Liver (tissue), 7 donors: ENCODE measurements at regions not wholly inside any gene's neighbourhood (a gene's known extent, or its start where the extent isn't known, plus 50 kb on each side); places are given as distances from the start of the nearest gene placed in this dataset.

Experiments
- DNase-seq: peaks from one replicate; pipeline ENCODE4 v3.0.0-alpha.2; 2017; ENCODE audit warnings: low spot score
- H3K27ac ChIP-seq, 2 donors: one replicate each; pipeline ENCODE4 v1.7.0; 2013; ENCODE audit warnings: inconsistent platforms in 2 of 2, low read length in 2 of 2, control low read depth in 1 of 2, low read depth in 1 of 2, mild to moderate bottlenecking in 1 of 2
- H3K27me3 ChIP-seq, 4 donors: one replicate each; pipeline versions ENCODE4 v1.6.1 to v1.7.0; 2013; ENCODE audit warnings: low read length in 3 of 4, inconsistent platforms in 1 of 4, mild to moderate bottlenecking in 1 of 4, moderate library complexity in 1 of 4; ENCODE audit not compliant: control insufficient read depth in 4 of 4, insufficient read depth in 4 of 4
- H3K36me3 ChIP-seq, 4 donors: one replicate each; pipeline versions ENCODE4 v1.6.1 to v1.7.0; 2013; ENCODE audit warnings: low read length in 3 of 4, mild to moderate bottlenecking in 3 of 4, low read depth in 1 of 4, moderate library complexity in 1 of 4; ENCODE audit not compliant: control insufficient read depth in 4 of 4, insufficient read depth in 3 of 4
- H3K4me1 ChIP-seq, 4 donors: one replicate each; pipeline versions ENCODE4 v1.6.1 to v1.7.0; 2013; ENCODE audit warnings: low read length in 3 of 4, mild to moderate bottlenecking in 3 of 4, moderate library complexity in 1 of 4; ENCODE audit not compliant: control insufficient read depth in 4 of 4, insufficient read depth in 4 of 4
- H3K4me3 ChIP-seq, 3 donors: one replicate each; pipeline versions ENCODE4 v1.6.1 to v1.7.0; 2013; ENCODE audit warnings: low read length in 3 of 3, control low read depth in 1 of 3, low read depth in 1 of 3, mild to moderate bottlenecking in 1 of 3
- H3K9ac ChIP-seq, 2 donors: one replicate each; pipeline ENCODE4 v1.7.0; 2013; ENCODE audit warnings: low read length in 2 of 2, mild to moderate bottlenecking in 2 of 2, moderate library complexity in 2 of 2, control low read depth in 1 of 2, low read depth in 1 of 2
- H3K9me3 ChIP-seq, 4 donors: one replicate each; pipeline versions ENCODE4 v1.6.1 to v1.7.0; 2013; ENCODE audit warnings: low read length in 3 of 4; ENCODE audit not compliant: control insufficient read depth in 4 of 4
- EGR1 ChIP-seq, 2 donors: IDR thresholded peaks; 2 replicates each; pipeline ENCODE4 v1.6.1; 2016 to 2018; ENCODE audit warnings: antibody characterized with exemption in 2 of 2, low read depth in 2 of 2
- FOXA1 ChIP-seq: IDR thresholded peaks from 2 replicates; pipeline ENCODE4 v1.6.1; 2016; ENCODE audit warnings: antibody characterized with exemption
- FOXA2 ChIP-seq: IDR thresholded peaks from 2 replicates; pipeline ENCODE4 v1.6.1; 2016; ENCODE audit warnings: antibody characterized with exemption
- GABPA ChIP-seq, 2 donors: IDR thresholded peaks in 1 of 2; conservative IDR thresholded peaks in 1 of 2; 2 replicates each; pipeline ENCODE4 v1.6.1; 2016; ENCODE audit warnings: antibody characterized with exemption in 2 of 2, mild to moderate bottlenecking in 1 of 2, moderate library complexity in 1 of 2
- HNF4A ChIP-seq, 2 donors: conservative IDR thresholded peaks; 2 replicates each; pipeline ENCODE4 v1.6.1; 2016; ENCODE audit warnings: antibody characterized with exemption in 2 of 2, mild to moderate bottlenecking in 2 of 2
- HNF4G ChIP-seq: IDR thresholded peaks from 2 replicates; pipeline ENCODE4 v1.6.1; 2016; ENCODE audit warnings: antibody characterized with exemption
- JUND ChIP-seq, 2 donors: IDR thresholded peaks; 2 replicates each; pipeline ENCODE4 v1.6.1; 2016; ENCODE audit warnings: antibody characterized with exemption in 2 of 2
- NR2F2 ChIP-seq: IDR thresholded peaks from 2 replicates; pipeline ENCODE4 v1.6.1; 2016; ENCODE audit warnings: antibody characterized with exemption
- RXRA ChIP-seq, 2 donors: IDR thresholded peaks; 2 replicates each; pipeline ENCODE4 v1.6.1; 2017 to 2018; ENCODE audit warnings: antibody characterized with exemption in 2 of 2, mild to moderate bottlenecking in 1 of 2
- TAF1 ChIP-seq: conservative IDR thresholded peaks from 2 replicates; pipeline ENCODE4 v1.6.1; 2016; ENCODE audit warnings: antibody characterized with exemption, mild to moderate bottlenecking
- YY1 ChIP-seq: IDR thresholded peaks from 2 replicates; pipeline ENCODE4 v1.6.1; 2016; ENCODE audit warnings: antibody characterized with exemption, mild to moderate bottlenecking
- WGBS: extraction: QIAGEN DNeasy Blood & Tissue Kit; methylation state at CpG from one replicate; pipeline ENCODE4 v1.1.7; 2013; 5-methylcytosine and 5-hydroxymethylcytosine counted together
- TF ChIP-seq, protein P1 (sequence below): IDR thresholded peaks from 2 replicates; pipeline ENCODE4 v1.6.1; 2016; ENCODE audit warnings: antibody characterized with exemption
- TF ChIP-seq, protein P2 (sequence below): IDR thresholded peaks from 2 replicates; pipeline ENCODE4 v1.6.1; 2016; ENCODE audit warnings: antibody characterized with exemption
- TF ChIP-seq, protein P3 (sequence below): IDR thresholded peaks from 2 replicates; pipeline ENCODE4 v1.6.1; 2016; ENCODE audit warnings: antibody characterized with exemption, mild to moderate bottlenecking
- TF ChIP-seq, protein P4 (sequence below): IDR thresholded peaks from 2 replicates; pipeline ENCODE4 v1.6.1; 2016; ENCODE audit warnings: antibody characterized with exemption
- donor health status: healthy.
- donor health status: healthy.
- donor health status: healthy.
- donor health status: healthy.

DNA sequence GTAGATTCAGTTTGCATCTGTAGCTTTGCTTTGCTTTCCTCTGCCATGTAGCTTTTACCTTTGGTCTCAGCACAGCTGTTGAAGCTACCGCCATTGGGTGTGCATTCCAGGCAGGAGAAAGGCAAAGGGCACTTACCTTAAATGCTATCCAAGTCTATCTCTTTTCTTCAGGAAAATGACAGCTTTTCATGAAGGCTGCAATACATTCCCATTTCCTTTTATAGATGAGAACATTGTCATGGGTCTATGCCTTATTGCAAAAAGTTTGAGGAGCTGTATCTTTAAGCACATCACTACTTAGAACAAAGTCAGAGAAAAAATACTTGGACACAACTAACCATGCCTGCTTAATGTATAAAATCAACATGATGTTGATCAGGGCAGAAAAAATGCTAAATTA, 266.8 kb downstream of the DOK5 start:
- no peak overlapping the region for H3K9ac ChIP-seq
- no peaks in the 10 kb centered on the region for H3K4me1 ChIP-seq
- WGBS, result 68% methylated on average over 1 of the region's 1 CpG
- no peaks in the 10 kb centered on the region for H3K36me3 ChIP-seq
- H3K9me3 ChIP-seq, result peaks cover 0 to 3% (median 0%) of the 10 kb centered on the region in 4 donors
- no peak overlapping the region for H3K4me3 ChIP-seq
- H3K27ac ChIP-seq, result no peak overlapping the region
- peaks cover 0 to 3% (median 1%) of the 10 kb centered on the region in 4 donors for H3K27me3 ChIP-seq
- TF ChIP-seq, protein P1, sequence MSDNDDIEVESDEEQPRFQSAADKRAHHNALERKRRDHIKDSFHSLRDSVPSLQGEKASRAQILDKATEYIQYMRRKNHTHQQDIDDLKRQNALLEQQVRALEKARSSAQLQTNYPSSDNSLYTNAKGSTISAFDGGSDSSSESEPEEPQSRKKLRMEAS, result no peak
- no peak for TF ChIP-seq RXRA (IDR thresholded peaks at IDR 0.05)
- no peak for TF ChIP-seq YY1
- no peak for TF ChIP-seq HNF4A (conservative IDR thresholded peaks at IDR 0.05)
- no peak for TF ChIP-seq EGR1 (IDR thresholded peaks at IDR 0.05; ENCODE audit: low read depth in 2 of 2)
- TF ChIP-seq, protein P2, sequence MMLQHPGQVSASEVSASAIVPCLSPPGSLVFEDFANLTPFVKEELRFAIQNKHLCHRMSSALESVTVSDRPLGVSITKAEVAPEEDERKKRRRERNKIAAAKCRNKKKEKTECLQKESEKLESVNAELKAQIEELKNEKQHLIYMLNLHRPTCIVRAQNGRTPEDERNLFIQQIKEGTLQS, result no peak
- TF ChIP-seq TAF1, result no peak
- TF ChIP-seq NR2F2, result no peak
- TF ChIP-seq HNF4G, result no peak
- no peak for DNase-seq

DNA sequence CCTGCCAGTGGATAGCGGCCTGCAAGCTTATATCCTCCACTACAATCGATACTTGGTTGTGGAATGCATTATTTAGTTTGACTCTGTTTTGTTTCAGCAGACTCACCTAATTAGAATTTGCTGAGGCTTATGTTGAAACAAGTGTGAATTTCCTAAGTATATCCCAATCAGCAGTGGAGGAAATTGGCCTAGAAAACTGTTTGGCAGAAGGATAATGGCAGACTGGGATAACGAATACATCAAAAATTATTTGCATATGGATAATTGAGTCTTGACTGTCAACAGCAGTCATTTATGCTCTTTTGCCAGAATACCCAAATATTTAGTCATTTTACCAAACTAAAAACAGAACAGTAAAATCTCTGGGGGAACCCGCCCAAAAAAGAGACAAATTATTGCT, 261.0 kb downstream of the DOK5 start:
- H3K36me3 ChIP-seq, result no peaks in the 10 kb centered on the region
- no peaks in the 10 kb centered on the region for H3K4me1 ChIP-seq
- no peak for TF ChIP-seq HNF4A (conservative IDR thresholded peaks at IDR 0.05)
- TF ChIP-seq JUND (IDR thresholded peaks at IDR 0.05), result no peak
- TF ChIP-seq, protein P1, result no peak
- no peak for TF ChIP-seq NR2F2
- TF ChIP-seq, protein P3, sequence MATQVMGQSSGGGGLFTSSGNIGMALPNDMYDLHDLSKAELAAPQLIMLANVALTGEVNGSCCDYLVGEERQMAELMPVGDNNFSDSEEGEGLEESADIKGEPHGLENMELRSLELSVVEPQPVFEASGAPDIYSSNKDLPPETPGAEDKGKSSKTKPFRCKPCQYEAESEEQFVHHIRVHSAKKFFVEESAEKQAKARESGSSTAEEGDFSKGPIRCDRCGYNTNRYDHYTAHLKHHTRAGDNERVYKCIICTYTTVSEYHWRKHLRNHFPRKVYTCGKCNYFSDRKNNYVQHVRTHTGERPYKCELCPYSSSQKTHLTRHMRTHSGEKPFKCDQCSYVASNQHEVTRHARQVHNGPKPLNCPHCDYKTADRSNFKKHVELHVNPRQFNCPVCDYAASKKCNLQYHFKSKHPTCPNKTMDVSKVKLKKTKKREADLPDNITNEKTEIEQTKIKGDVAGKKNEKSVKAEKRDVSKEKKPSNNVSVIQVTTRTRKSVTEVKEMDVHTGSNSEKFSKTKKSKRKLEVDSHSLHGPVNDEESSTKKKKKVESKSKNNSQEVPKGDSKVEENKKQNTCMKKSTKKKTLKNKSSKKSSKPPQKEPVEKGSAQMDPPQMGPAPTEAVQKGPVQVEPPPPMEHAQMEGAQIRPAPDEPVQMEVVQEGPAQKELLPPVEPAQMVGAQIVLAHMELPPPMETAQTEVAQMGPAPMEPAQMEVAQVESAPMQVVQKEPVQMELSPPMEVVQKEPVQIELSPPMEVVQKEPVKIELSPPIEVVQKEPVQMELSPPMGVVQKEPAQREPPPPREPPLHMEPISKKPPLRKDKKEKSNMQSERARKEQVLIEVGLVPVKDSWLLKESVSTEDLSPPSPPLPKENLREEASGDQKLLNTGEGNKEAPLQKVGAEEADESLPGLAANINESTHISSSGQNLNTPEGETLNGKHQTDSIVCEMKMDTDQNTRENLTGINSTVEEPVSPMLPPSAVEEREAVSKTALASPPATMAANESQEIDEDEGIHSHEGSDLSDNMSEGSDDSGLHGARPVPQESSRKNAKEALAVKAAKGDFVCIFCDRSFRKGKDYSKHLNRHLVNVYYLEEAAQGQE, result no peak
- no peak for TF ChIP-seq FOXA1
- no peak for TF ChIP-seq HNF4G
- TF ChIP-seq YY1, result no peak
- TF ChIP-seq FOXA2, result no peak
- TF ChIP-seq, protein P4, sequence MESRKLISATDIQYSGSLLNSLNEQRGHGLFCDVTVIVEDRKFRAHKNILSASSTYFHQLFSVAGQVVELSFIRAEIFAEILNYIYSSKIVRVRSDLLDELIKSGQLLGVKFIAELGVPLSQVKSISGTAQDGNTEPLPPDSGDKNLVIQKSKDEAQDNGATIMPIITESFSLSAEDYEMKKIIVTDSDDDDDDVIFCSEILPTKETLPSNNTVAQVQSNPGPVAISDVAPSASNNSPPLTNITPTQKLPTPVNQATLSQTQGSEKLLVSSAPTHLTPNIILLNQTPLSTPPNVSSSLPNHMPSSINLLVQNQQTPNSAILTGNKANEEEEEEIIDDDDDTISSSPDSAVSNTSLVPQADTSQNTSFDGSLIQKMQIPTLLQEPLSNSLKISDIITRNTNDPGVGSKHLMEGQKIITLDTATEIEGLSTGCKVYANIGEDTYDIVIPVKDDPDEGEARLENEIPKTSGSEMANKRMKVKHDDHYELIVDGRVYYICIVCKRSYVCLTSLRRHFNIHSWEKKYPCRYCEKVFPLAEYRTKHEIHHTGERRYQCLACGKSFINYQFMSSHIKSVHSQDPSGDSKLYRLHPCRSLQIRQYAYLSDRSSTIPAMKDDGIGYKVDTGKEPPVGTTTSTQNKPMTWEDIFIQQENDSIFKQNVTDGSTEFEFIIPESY, result no peak
- TF ChIP-seq GABPA (IDR thresholded peaks at IDR 0.05 in 1 of 2, conservative IDR thresholded peaks at IDR 0.05 in 1 of 2), result no peak
- TF ChIP-seq, protein P2, result no peak
- H3K4me3 ChIP-seq, result no peak overlapping the region
- H3K27me3 ChIP-seq, result peaks cover 0 to 3% (median 0%) of the 10 kb centered on the region in 4 donors
- H3K9me3 ChIP-seq, result no peaks in the 10 kb centered on the region
- WGBS, result 86% methylated on average over 4 of the region's 4 CpGs
- H3K9ac ChIP-seq, result no peak overlapping the region
- no peak overlapping the region for H3K27ac ChIP-seq
- DNase-seq, result no peak
